ENCODE measurements at regions not wholly inside any gene's neighbourhood (a gene's known extent, or its start where the extent isn't known, plus 50 kb on each side); places are given as distances from the start of the nearest gene placed in this dataset.
"Not testable (repeated sequence)": the region's sequence is repeated elsewhere in the genome, so short reads cannot be mapped to it uniquely, and the experiment has no call there.

- DNase-seq (ENCODE audit: low read depth) = peak; percentile 20
Measured at GRCh38 chr5:162209005-162209605, 141.5 kb downstream of the GABRG2 start.

DNA sequence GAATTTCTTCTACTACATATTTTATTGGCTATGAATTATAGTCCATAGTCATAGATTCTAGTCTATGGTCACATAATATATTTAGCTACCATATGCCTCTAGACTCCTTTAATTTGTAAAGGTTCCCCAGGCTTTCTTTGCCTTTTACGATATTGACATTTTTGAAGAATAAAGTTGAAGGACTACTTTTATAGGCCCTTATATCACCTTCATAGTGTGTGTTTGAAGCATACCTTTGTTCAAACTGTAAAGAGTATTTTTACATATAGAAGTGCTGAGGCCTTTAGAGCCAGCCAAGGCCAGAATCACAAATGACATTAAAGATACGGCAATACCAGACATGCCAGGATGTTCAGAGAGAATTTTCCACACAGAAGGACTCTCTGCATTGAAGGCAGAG is 147.0 kb downstream of the GABRG2 start:
- no peak for DNase-seq (ENCODE audit: low read depth)

DNA sequence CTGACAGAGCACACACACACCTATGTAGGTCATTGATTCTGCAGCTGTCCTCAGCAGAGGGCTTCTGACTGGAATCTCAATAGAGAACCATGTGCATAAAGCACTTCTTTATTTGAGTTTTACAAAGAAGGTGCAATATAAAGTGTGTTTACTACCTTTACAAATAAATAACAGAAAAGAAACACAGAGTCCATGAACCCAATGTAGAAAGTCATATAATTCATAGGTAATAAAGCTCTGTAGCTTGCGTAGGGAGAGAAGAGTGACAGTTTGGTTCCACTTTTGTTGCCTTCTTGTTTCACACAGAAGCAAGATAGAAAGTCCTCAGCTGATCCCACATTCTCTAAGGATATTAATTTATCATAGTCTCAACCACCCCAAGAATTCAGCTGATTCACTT is 149.5 kb downstream of the GABRG2 start:
- no peak for DNase-seq (ENCODE audit: low read depth)

DNA sequence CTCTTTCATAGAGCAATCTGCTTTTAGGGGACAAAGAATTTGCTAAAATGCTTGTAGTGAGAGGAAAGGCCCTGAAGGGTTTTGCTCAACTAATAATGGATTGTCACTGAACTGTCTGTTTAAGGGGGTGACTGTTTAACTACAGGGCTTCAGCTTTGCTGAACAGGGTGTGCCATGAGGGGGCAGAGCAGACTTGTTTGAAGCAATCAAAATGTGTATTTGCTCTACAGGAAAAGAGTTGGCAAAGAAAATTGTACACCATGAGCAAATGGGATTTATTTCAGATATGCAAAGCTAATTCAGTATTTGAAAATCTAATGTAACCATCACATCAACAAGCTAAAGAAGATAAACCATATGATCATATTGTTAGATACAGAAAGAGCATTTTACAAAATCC is 154.3 kb downstream of the GABRG2 start:
- no peak for DNase-seq (ENCODE audit: low read depth)

- no peak for DNase-seq (ENCODE audit: low read depth)
Measured at GRCh38 chr5:162227075-162227474, 159.5 kb downstream of the GABRG2 start.

GRCh38 chr5:162230348-162230747 is 162.8 kb downstream of the GABRG2 start:
- DNase-seq (ENCODE audit: low read depth) = no peak

GRCh38 chr5:162231522-162231921 is 163.9 kb downstream of the GABRG2 start:
- DNase-seq (ENCODE audit: low read depth) = no peak

- no peak for DNase-seq (ENCODE audit: low read depth)
Measured at GRCh38 chr5:162240734-162241133, 173.2 kb downstream of the GABRG2 start.

- no peak for DNase-seq (ENCODE audit: low read depth)
Measured at GRCh38 chr5:162242416-162242815, 174.8 kb downstream of the GABRG2 start.

- DNase-seq (ENCODE audit: low read depth) = no peak
Measured at GRCh38 chr5:162243651-162244050, 176.1 kb downstream of the GABRG2 start.

DNA sequence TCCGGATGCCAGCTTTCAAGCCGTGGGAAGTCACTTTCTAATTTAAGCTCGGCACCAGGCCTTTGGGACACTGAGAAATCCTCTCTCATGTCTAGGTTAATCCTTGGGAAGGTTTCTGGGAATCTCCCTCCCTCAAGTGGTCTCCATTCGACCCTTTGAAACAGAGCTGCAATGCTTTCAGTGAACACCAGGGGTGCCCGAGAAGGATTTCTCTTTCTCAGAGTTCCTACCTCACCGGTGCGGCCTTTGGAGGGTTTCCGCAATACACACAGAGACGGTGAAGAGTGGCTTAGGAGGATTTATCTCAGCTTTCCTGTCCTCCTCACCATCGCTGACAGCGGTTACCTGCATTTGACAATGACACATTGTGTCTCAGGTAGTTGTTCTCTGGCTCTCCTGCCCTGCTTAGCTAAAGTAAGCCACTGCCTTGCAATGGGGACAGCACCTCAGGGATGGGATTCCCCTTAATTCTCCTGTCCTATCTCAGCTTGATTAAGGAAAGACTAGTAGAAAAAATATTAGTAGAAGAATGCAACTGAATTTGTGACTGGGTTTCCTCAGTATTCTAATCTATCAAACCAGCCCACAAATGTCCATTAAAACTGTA is 180.6 kb downstream of the GABRG2 start:
- DNase-seq (ENCODE audit: low read depth) = no peak

GRCh38 chr5:162256711-162257110 is 189.1 kb downstream of the GABRG2 start:
- no peak for DNase-seq (ENCODE audit: low read depth)

GRCh38 chr5:162268694-162269481 is 201.3 kb downstream of the GABRG2 start:
- peak; percentile 20 for DNase-seq (ENCODE audit: low read depth)

DNA sequence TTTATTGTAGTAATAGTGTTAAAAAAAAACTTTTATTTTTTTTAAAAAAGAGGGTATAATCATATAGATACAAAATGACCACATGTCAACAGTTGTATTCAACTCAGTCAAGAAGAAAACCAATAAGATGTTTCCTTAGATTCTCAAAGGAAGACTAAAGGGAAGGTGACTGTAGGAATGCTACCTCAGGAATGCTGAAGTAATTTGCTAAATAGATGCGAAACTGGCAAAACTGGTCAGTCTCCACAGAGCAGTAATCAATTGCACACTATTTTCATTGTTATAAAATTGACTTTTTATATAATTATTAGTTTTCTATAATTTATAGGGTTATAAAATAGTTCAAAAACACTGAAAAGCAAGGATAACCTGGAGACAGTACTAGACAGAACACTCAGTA is 204.8 kb downstream of the GABRG2 start:
- no peak for DNase-seq (ENCODE audit: low read depth)

DNA sequence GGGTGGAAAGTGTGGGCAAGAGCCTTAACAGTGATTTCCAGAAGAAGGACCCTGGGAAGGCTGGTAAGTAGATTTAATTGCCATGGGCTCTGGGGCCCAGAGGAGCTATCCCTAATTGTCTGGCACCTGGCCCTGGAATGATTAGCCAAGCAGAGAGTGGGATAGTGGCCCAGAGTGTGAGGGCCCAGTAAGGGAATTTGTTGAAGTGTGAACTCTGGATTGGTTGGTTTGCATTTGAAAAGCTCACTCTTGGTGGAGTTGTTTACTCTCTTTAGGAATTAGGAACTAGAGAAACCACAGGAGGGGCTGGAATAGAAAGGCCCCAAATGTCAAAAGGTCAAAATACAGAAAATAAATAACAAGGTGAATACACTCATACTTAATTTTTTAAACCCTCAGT is 207.1 kb downstream of the GABRG2 start:
- DNase-seq (ENCODE audit: low read depth) = no peak

- DNase-seq (ENCODE audit: low read depth) = not testable (repeated sequence)
Measured at GRCh38 chr5:162275387-162275786, 207.8 kb downstream of the GABRG2 start.

- DNase-seq (ENCODE audit: low read depth) = no peak
Measured at GRCh38 chr5:162282191-162282590, 214.6 kb downstream of the GABRG2 start.

DNA sequence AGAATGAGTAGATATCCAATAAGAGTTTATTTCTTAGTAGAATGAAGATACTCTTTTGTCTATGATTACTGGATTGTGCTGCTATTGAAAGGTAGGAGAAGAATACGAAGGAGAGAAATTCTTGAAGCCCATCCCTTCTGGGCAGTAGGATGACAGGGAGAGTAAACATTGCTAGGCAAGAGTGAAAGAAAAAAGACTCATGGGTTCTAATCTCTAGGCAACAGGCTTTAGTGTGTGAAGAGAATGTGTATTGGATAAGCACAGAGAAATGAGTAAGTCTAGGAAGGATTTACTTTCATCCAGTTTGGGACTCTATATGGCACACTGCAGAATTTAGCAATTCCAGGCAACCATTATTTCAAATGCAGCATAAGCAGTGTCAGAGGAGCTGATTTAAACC is 216.0 kb downstream of the GABRG2 start:
- no peak for DNase-seq (ENCODE audit: low read depth)

- DNase-seq (ENCODE audit: low read depth) = no peak
Measured at GRCh38 chr5:162288647-162289296, 221.2 kb downstream of the GABRG2 start.

DNA sequence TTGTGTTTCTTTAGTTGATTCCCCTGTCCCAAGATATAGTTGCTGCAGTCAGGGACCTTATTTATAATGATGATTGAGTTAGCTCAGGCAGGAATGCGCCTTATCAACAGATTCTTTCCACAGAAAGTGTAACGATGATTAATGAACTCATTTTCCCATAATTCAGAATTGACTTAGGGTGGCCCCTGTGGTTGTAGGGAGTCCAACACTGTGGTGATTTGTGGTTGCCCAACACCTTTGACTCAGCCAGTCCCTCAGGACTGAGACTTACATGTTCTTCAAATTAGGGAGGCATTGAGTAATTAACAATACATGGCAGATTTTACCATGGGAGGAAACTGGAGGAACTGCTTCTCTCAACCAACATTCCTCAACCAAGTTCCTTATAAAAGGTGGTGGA is 221.9 kb downstream of the GABRG2 start:
- DNase-seq (ENCODE audit: low read depth) = no peak

- no peak for DNase-seq (ENCODE audit: low read depth)
Measured at GRCh38 chr5:162299793-162300192, 232.2 kb downstream of the GABRG2 start.

DNA sequence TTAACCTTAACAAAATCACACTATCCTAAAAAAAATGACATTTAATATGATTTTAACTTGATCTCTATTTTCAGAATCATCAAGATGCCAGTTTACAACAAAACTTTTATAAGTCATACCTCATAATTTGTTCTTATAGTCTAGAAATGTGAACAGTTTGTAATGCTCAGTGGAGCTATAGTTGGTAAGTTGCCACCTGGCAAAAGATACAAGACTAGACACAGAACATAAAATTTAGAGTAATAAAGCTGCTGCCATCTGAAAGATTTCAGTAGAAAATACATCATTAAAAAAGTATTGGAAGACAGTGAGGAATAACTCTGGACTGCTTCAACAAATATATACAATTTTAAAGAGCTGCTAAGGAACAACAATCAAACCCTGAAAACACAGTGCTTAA is 233.8 kb downstream of the GABRG2 start:
- DNase-seq (ENCODE audit: low read depth) = no peak

DNA sequence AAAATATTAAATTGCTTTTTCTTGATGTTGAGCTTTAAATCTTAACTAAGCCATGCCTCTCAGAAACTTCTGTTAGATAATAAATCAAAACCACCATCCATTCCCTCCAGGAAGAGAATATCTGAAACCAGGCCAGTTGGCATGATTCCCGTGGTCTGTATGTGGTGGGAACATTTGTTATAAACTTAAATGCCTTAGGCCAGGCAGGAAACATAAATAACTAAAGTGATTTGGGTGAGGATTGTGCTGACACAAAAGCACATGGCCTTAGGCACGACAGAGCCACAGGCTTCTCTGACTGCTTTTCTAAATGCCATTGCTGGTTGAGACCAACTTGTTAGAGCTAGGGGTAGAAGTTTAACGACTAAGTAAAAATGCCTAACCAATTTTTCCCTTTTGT is 255.9 kb downstream of the GABRG2 start:
- DNase-seq (ENCODE audit: low read depth) = no peak

All from CMK (cell line).